ENCODE measurements at regions not wholly inside any gene's neighbourhood (a gene's known extent, or its start where the extent isn't known, plus 50 kb on each side); places are given as distances from the start of the nearest gene placed in this dataset.

GRCh38 chr6:51559059-51559458 is 528.4 kb downstream of the PKHD1 start:
- Histone ChIP-seq H3K27ac (no peak overlapping the region), H3K36me3 (no peaks in the 10 kb centered on the region), H3K4me3 (no peak overlapping the region), H3K4me1 (no peaks in the 10 kb centered on the region), H3K9me3 (no peaks in the 10 kb centered on the region), H3K27me3 (no peaks in the 10 kb centered on the region)
- DNase-seq (no peak), ATAC-seq (no peak)
- TF ChIP-seq, protein P1, sequence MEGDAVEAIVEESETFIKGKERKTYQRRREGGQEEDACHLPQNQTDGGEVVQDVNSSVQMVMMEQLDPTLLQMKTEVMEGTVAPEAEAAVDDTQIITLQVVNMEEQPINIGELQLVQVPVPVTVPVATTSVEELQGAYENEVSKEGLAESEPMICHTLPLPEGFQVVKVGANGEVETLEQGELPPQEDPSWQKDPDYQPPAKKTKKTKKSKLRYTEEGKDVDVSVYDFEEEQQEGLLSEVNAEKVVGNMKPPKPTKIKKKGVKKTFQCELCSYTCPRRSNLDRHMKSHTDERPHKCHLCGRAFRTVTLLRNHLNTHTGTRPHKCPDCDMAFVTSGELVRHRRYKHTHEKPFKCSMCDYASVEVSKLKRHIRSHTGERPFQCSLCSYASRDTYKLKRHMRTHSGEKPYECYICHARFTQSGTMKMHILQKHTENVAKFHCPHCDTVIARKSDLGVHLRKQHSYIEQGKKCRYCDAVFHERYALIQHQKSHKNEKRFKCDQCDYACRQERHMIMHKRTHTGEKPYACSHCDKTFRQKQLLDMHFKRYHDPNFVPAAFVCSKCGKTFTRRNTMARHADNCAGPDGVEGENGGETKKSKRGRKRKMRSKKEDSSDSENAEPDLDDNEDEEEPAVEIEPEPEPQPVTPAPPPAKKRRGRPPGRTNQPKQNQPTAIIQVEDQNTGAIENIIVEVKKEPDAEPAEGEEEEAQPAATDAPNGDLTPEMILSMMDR (IDR thresholded peaks at IDR 0.05), result peak in 2 of 12 donors; percentile 14 to 24
- TF ChIP-seq POLR2A (IDR thresholded peaks at IDR 0.05), result no peak
- intact Hi-C loops (cut with DNase I), result loop anchor here in 1 of 10 donors (5.0 kb wide), 1 partner anchor 193 kb away; no protein-coding TSS in a partner anchor
- WGBS, 4 donors, result 71 to 83% (median 74%) methylated on average over 2 of the region's 2 CpGs

- Histone ChIP-seq H3K36me3 (no peaks in the 10 kb centered on the region), H3K9me3 (no peaks in the 10 kb centered on the region), H3K4me1 (no peaks in the 10 kb centered on the region), H3K27me3 (no peaks in the 10 kb centered on the region), H3K4me3 (no peak overlapping the region), H3K27ac (no peak overlapping the region)
- intact Hi-C loops (cut with DNase I), result no loop called here
- ATAC-seq (no peak), DNase-seq (no peak)
- no peak for TF ChIP-seq POLR2A (IDR thresholded peaks at IDR 0.05)
- TF ChIP-seq, protein P1 (IDR thresholded peaks at IDR 0.05), result no peak
- WGBS, 4 donors, result 37 to 64% (median 43%) methylated on average over 1 of the region's 1 CpG
Measured at GRCh38 chr6:51562198-51562597, 525.2 kb downstream of the PKHD1 start.

All from heart left ventricle (tissue), 16 donors.